GM12878 (cell line): ENCODE measurements at regions not wholly inside any gene's neighbourhood (a gene's known extent, or its start where the extent isn't known, plus 50 kb on each side); places are given as distances from the start of the nearest gene placed in this dataset.

Experiments used
- ATAC-seq: fragments of 200-7000 bp; cut with Tn5 transposase; 3 replicates; pipeline ENCODE4 v1.9.1; 2020; ENCODE audit warnings: mild to moderate bottlenecking, moderate library complexity
- BruUV-seq: library from RNA; stranded (reverse); fragments of 400-500 nt; replicated peaks from 2 replicates; lab custom pipeline; 2021; lab: Mats Ljungman, UMichigan
- CTCF ChIA-PET: fragments of 300-600 bp; sonication (Branson Sonifier 250); formaldehyde crosslinking; extraction: SDS; loops from one replicate; lab custom pipeline; 2021; ENCODE audit warnings: inconsistent platforms; lab: Yijun Ruan, JAX
- POLR2A ChIA-PET: fragments of 350-600 bp; formaldehyde crosslinking; extraction: SDS; loops from one replicate; lab custom pipeline; 2021; ENCODE audit warnings: inconsistent platforms; lab: Charles Lee
- RAD21 ChIA-PET: fragments of 300-600 bp; sonication (Branson Sonifier 250); formaldehyde crosslinking; loops from one replicate; lab custom pipeline; 2023; ENCODE audit warnings: antibody characterized with exemption; ENCODE audit not compliant: unreplicated experiment; lab: Charles Lee
- SMC1A ChIA-PET: fragments of 300-600 bp; sonication (Branson Sonifier 250); formaldehyde crosslinking; loops from one replicate; lab custom pipeline; 2023; ENCODE audit not compliant: unreplicated experiment, uncharacterized antibody; lab: Charles Lee
- DNase-seq: peaks from one replicate; pipeline ENCODE4 v3.0.0-alpha.2; 2011; ENCODE audit warnings: low read depth, low spot score
- FAIRE-seq: peaks from 3 replicates; lab custom pipeline; 2011; peaks lifted over from hg19 to GRCh38; lab: Jason Lieb, UNC
- H2AFZ ChIP-seq: 2 replicates; pipeline ENCODE4 v1.6.0; 2011; ENCODE audit warnings: low read depth, low read length, control low read depth; ENCODE audit not compliant: control insufficient read depth
- H3K27ac ChIP-seq: 2 replicates; pipeline ENCODE4 v1.5.1; 2011; ENCODE audit warnings: control low read depth; ENCODE audit not compliant: control insufficient read depth, insufficient read depth
- H3K27me3 ChIP-seq, 2 experiments: replicated peaks in 1 of 2; 2 replicates each; pipeline versions ENCODE4 v1.6.0 to v1.6.1; 2011; ENCODE audit warnings: low read length in 1 of 2; ENCODE audit not compliant: control insufficient read depth in 2 of 2, insufficient read depth in 2 of 2
- H3K36me3 ChIP-seq, 2 experiments: 2 replicates each; pipeline ENCODE4 v1.5.1; 2011; ENCODE audit warnings: low read length in 1 of 2; ENCODE audit not compliant: control insufficient read depth in 2 of 2, insufficient read depth in 2 of 2
- H3K4me1 ChIP-seq: 2 replicates; pipeline ENCODE4 v1.6.1; 2011; ENCODE audit warnings: mild to moderate bottlenecking, low read length, moderate library complexity, mixed read lengths; ENCODE audit not compliant: control insufficient read depth, insufficient read depth
- H3K4me2 ChIP-seq: 2 replicates; pipeline ENCODE4 v1.6.0; 2011; ENCODE audit warnings: control low read depth; ENCODE audit not compliant: control insufficient read depth, insufficient read depth
- H3K4me3 ChIP-seq: fragments of 200-600 bp; sonication (generic); 2 replicates; pipeline ENCODE4 v1.5.1; 2016
- H3K79me2 ChIP-seq: 2 replicates; pipeline ENCODE4 v1.6.0; 2011; ENCODE audit warnings: low read length; ENCODE audit not compliant: control insufficient read depth, insufficient read depth
- H3K9ac ChIP-seq: 2 replicates; pipeline ENCODE4 v1.8.0; 2011; ENCODE audit warnings: low read length, control low read depth, mixed read lengths; ENCODE audit not compliant: control insufficient read depth, insufficient read depth
- H3K9me3 ChIP-seq: replicated peaks from 3 replicates; pipeline ENCODE4 v1.5.1; 2011; ENCODE audit warnings: mild to moderate bottlenecking, low read length; ENCODE audit not compliant: control insufficient read depth, insufficient read depth
- H4K20me1 ChIP-seq: 2 replicates; pipeline ENCODE4 v1.6.0; 2011; ENCODE audit not compliant: control insufficient read depth, insufficient read depth
- CREB1 ChIP-seq: IDR thresholded peaks from 2 replicates; pipeline ENCODE4 v1.6.1; 2012; ENCODE audit warnings: low read depth, mild to moderate bottlenecking, inconsistent platforms
- CTCF ChIP-seq, 3 experiments: IDR thresholded peaks in 2 of 3; conservative IDR thresholded peaks in 1 of 3; 2 replicates each; pipeline ENCODE4 v1.5.1; 2011; ENCODE audit warnings: low read depth in 3 of 3, low read length in 3 of 3, mild to moderate bottlenecking in 3 of 3, control low read depth in 2 of 3, moderate library complexity in 2 of 3, inconsistent platforms in 1 of 3, mixed read lengths in 1 of 3; ENCODE audit not compliant: control insufficient read depth in 2 of 3, insufficient read depth in 1 of 3; ENCODE audit errors: extremely low read depth in 1 of 3
- CUX1 ChIP-seq: IDR thresholded peaks from 2 replicates; pipeline ENCODE4 v1.6.1; 2012; ENCODE audit warnings: improper control_type of control experiment, low read depth, low read length; ENCODE audit not compliant: insufficient replicate concordance
- DPF2 ChIP-seq: fragments of 450-650 bp; IDR thresholded peaks from 2 replicates; pipeline ENCODE4 v1.6.1; 2017; ENCODE audit warnings: mild to moderate bottlenecking
- E2F4 ChIP-seq: IDR thresholded peaks from 2 replicates; pipeline ENCODE4 v1.6.1; 2012; ENCODE audit warnings: low read depth, low read length, improper control_type of control experiment
- IRF3 ChIP-seq: fragments of 450-650 bp; IDR thresholded peaks from 2 replicates; pipeline ENCODE4 v1.6.1; 2014; ENCODE audit warnings: mild to moderate bottlenecking
- MTA3 ChIP-seq: IDR thresholded peaks from 2 replicates; pipeline ENCODE4 v1.6.1; 2012; ENCODE audit warnings: low read length, inconsistent platforms, borderline replicate concordance
- NBN ChIP-seq: fragments of 450-650 bp; IDR thresholded peaks from 2 replicates; pipeline ENCODE4 v1.6.1; 2016
- NR2C2 ChIP-seq: IDR thresholded peaks from 2 replicates; pipeline ENCODE4 v1.6.1; 2011; ENCODE audit warnings: borderline replicate concordance, low read depth; ENCODE audit not compliant: control insufficient read depth, insufficient read length
- PML ChIP-seq: IDR thresholded peaks from 2 replicates; pipeline ENCODE4 v1.6.1; 2012; ENCODE audit warnings: low read length, inconsistent platforms
- RELA ChIP-seq: fragments of 450-650 bp; IDR thresholded peaks from 2 replicates; pipeline ENCODE4 v1.8.0; 2014; ENCODE audit warnings: borderline replicate concordance; ENCODE audit not compliant: partially characterized antibody
- RFX5 ChIP-seq: IDR thresholded peaks from 2 replicates; pipeline ENCODE4 v1.6.1; 2011; ENCODE audit warnings: low read depth, low read length, improper control_type of control experiment
- SMAD5 ChIP-seq: IDR thresholded peaks from 2 replicates; pipeline ENCODE4 v1.6.1; 2016; ENCODE audit warnings: antibody characterized with exemption, low read depth
- TCF3 ChIP-seq: IDR thresholded peaks from 2 replicates; pipeline ENCODE4 v1.6.1; 2012; ENCODE audit warnings: low read depth, mild to moderate bottlenecking, low read length, borderline replicate concordance; ENCODE audit not compliant: insufficient read depth
- TCF7 ChIP-seq: IDR thresholded peaks from 2 replicates; pipeline ENCODE4 v1.6.1; 2014; ENCODE audit warnings: antibody characterized with exemption, borderline replicate concordance
- YBX1 ChIP-seq: fragments of 450-650 bp; IDR thresholded peaks from 2 replicates; pipeline ENCODE4 v1.6.1; 2016; ENCODE audit warnings: antibody characterized with exemption
- WGBS: methylation state at CpG from one replicate; pipeline ENCODE4 v1.1.6; 2016; ENCODE audit warnings: low lambda C conversion rate; ENCODE audit not compliant: insufficient replicate concordance, insufficient coverage; ENCODE audit errors: missing lambda C conversion rate; 5-methylcytosine and 5-hydroxymethylcytosine counted together
- in situ Hi-C: fragments of 300-500 bp; cut with MboI; formaldehyde crosslinking; loops from 9 replicates; pipeline ENCODE4 v1.14.3; 2018; ENCODE audit warnings: mixed read lengths
- intact Hi-C: fragments of 100-400 bp; cut with micrococcal nuclease; formaldehyde crosslinking; loops from one replicate; pipeline ENCODE4 v1.14.2; 2022; ENCODE audit not compliant: unreplicated experiment

GRCh38 chr16:51651061-51651466 is 500.0 kb upstream of the SALL1 start (continued):
- TF ChIP-seq CTCF (IDR thresholded peaks at IDR 0.05 in 2 of 3, conservative IDR thresholded peaks at IDR 0.05 in 1 of 3; ENCODE audit: control insufficient read depth in 2 of 3, extremely low read depth in 1 of 3, insufficient read depth in 1 of 3, low read depth in 3 of 3, low read length in 3 of 3), result no peak
- no peak for TF ChIP-seq CUX1
- no peak for TF ChIP-seq YBX1
- no peak for TF ChIP-seq MTA3

GRCh38 chr16:51649631-51650030 is 498.6 kb upstream of the SALL1 start:
- no TSS peak for BruUV-seq
- in situ Hi-C loops, result no loop called here
- Histone ChIP-seq H3K4me1 (no peaks in the 10 kb centered on the region), H4K20me1 (no peaks in the 10 kb centered on the region), H3K9me3 (no peaks in the 10 kb centered on the region)
- POLR2A ChIA-PET, result no interaction called here
- FAIRE-seq, result no peak
- CTCF ChIA-PET, result interaction anchor here (0.6 kb wide), 1 partner anchor 50 kb away, joined by 3 read pairs; no protein-coding TSS in a partner anchor
- no peak for TF ChIP-seq CREB1
- TF ChIP-seq TCF3, result no peak
- no peak for TF ChIP-seq TCF7
- no peak for TF ChIP-seq E2F4
- no peak for TF ChIP-seq RELA
- TF ChIP-seq DPF2, result no peak
- no peak for TF ChIP-seq SMAD5
- TF ChIP-seq RFX5, result no peak
- no peak for TF ChIP-seq NR2C2
- TF ChIP-seq NBN, result no peak
- TF ChIP-seq PML, result no peak
- no peak for TF ChIP-seq IRF3
- TF ChIP-seq, all 136 proteins: peak for 0
- ATAC-seq (no peak), DNase-seq (no peak)
- WGBS, result 2% methylated on average over 5 of the region's 5 CpGs
- H3K36me3 ChIP-seq, result no peaks in the 10 kb centered on the region
- no peak overlapping the region for H3K4me2 ChIP-seq
- no peak overlapping the region for H3K4me3 ChIP-seq
- H3K79me2 ChIP-seq, result no peaks in the 10 kb centered on the region
- SMC1A ChIA-PET, result no interaction called here
- RAD21 ChIA-PET, result no interaction called here
- H3K27ac ChIP-seq, result no peak overlapping the region
- no peaks in the 10 kb centered on the region for H3K27me3 ChIP-seq
- intact Hi-C loops, result no loop called here
- H2AFZ ChIP-seq, result no peak overlapping the region
- no peak overlapping the region for H3K9ac ChIP-seq
